GM12878 (cell line): ENCODE measurements at regions not wholly inside any gene's neighbourhood (a gene's known extent, or its start where the extent isn't known, plus 50 kb on each side); places are given as distances from the start of the nearest gene placed in this dataset.

Experiments
- BACH1 ChIP-seq: fragments of 450-650 bp; IDR thresholded peaks from 2 replicates; pipeline ENCODE4 v1.6.1; 2017; ENCODE audit warnings: mild to moderate bottlenecking, borderline replicate concordance
- CEBPB ChIP-seq, 2 experiments: fragments of 150-350 bp in 1 of 2; IDR thresholded peaks; 2 replicates each; pipeline ENCODE4 v1.6.1; 2012 to 2014; ENCODE audit warnings: low read depth in 2 of 2, low read length in 2 of 2, borderline replicate concordance in 1 of 2, inconsistent platforms in 1 of 2
- EGR1 ChIP-seq, 2 experiments: IDR thresholded peaks; 1 replicate in 1 of 2; 2 replicates in 1 of 2; pipeline ENCODE4 v1.6.1; 2011 to 2012; ENCODE audit warnings: low read depth in 2 of 2, low read length in 2 of 2, borderline replicate concordance in 1 of 2, mild to moderate bottlenecking in 1 of 2, moderate library complexity in 1 of 2
- JUNB ChIP-seq: IDR thresholded peaks from 2 replicates; pipeline ENCODE4 v1.6.1; 2016; ENCODE audit warnings: antibody characterized with exemption, mild to moderate bottlenecking
- POLR2A ChIP-seq: IDR thresholded peaks from 2 replicates; pipeline ENCODE4 v1.6.1; 2011; ENCODE audit warnings: low read depth, mild to moderate bottlenecking, low read length
- POLR2AphosphoS5 ChIP-seq: IDR thresholded peaks from 2 replicates; pipeline ENCODE4 v1.6.1; 2011; ENCODE audit warnings: mild to moderate bottlenecking, low read length, inconsistent platforms
- RBBP5 ChIP-seq: fragments of 200-600 bp; sonication (generic); conservative IDR thresholded peaks from 2 replicates; pipeline ENCODE4 v1.6.1; 2016
- SIN3A ChIP-seq: IDR thresholded peaks from 2 replicates; pipeline ENCODE4 v1.6.1; 2012; ENCODE audit warnings: low read depth, low read length, improper control_type of control experiment
- SRF ChIP-seq, 2 experiments: IDR thresholded peaks; 2 replicates each; pipeline ENCODE4 v1.6.1; 2011; ENCODE audit warnings: low read depth in 2 of 2, low read length in 2 of 2, mild to moderate bottlenecking in 1 of 2, moderate library complexity in 1 of 2
- ZNF24 ChIP-seq: fragments of 450-650 bp; IDR thresholded peaks from 2 replicates; pipeline ENCODE4 v1.6.1; 2017; ENCODE audit warnings: antibody characterized with exemption, mild to moderate bottlenecking
- TF ChIP-seq, protein P1 (sequence below), 3 experiments: IDR thresholded peaks in 2 of 3; conservative IDR thresholded peaks in 1 of 3; 2 replicates each; pipeline ENCODE4 v1.5.1; 2011; ENCODE audit warnings: low read depth in 3 of 3, low read length in 3 of 3, mild to moderate bottlenecking in 3 of 3, control low read depth in 2 of 3, moderate library complexity in 2 of 3, inconsistent platforms in 1 of 3, mixed read lengths in 1 of 3; ENCODE audit not compliant: control insufficient read depth in 2 of 3, insufficient read depth in 1 of 3; ENCODE audit errors: extremely low read depth in 1 of 3
- TF ChIP-seq, protein P2 (sequence below): IDR thresholded peaks from 2 replicates; pipeline ENCODE4 v1.6.1; 2012; ENCODE audit warnings: low read depth, low read length, improper control_type of control experiment
- TF ChIP-seq, protein P3 (sequence below): IDR thresholded peaks from 2 replicates; pipeline ENCODE4 v1.6.1; 2012; ENCODE audit warnings: mild to moderate bottlenecking, low read depth, low read length

DNA sequence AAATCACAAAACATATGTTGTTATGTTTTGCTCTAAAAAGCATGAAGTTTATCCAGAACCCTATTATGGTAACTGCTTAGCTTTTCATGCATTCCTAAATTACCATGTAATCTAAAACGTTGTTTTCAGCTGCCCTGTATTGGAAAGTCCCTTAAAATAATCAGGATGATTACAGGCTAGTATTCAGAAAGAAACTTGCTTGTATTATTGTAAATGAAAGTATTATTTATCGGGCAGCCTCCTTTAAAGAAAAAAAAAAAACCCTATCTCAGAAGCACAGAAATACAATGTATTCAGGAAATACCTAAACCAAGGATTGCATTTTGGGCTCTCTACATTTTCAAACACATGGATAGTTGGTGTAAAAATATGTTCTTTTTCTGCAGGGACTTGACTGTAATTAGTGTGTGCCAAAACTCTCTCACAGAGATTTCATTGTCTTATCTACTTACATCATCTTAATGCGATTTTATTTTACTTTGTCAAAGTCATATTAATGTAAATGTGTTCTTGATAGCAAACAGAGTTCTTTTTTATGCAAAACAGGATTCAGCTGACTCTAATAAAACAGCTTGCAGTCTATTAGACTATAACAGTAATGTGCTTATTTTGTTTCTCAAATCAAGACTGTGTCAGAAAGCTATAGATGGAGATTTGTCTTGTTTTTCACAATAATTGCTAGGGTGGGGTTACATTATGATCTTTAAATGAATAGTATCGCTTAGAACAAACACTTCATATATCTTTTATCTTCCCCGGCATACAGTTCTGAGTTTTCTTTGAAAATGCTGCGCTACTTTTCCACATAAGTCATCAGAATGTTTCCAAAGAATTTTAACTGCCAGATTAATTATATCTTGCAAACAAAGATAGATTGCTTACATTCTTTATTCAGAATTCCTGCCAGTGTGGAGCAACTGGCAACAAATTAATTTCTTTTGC, 65.3 kb upstream of the ARID5B start:
- TF ChIP-seq POLR2AphosphoS5 = no peak
- TF ChIP-seq, protein P1, sequence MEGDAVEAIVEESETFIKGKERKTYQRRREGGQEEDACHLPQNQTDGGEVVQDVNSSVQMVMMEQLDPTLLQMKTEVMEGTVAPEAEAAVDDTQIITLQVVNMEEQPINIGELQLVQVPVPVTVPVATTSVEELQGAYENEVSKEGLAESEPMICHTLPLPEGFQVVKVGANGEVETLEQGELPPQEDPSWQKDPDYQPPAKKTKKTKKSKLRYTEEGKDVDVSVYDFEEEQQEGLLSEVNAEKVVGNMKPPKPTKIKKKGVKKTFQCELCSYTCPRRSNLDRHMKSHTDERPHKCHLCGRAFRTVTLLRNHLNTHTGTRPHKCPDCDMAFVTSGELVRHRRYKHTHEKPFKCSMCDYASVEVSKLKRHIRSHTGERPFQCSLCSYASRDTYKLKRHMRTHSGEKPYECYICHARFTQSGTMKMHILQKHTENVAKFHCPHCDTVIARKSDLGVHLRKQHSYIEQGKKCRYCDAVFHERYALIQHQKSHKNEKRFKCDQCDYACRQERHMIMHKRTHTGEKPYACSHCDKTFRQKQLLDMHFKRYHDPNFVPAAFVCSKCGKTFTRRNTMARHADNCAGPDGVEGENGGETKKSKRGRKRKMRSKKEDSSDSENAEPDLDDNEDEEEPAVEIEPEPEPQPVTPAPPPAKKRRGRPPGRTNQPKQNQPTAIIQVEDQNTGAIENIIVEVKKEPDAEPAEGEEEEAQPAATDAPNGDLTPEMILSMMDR (IDR thresholded peaks at IDR 0.05 in 2 of 3, conservative IDR thresholded peaks at IDR 0.05 in 1 of 3; ENCODE audit: control insufficient read depth in 2 of 3, extremely low read depth in 1 of 3, insufficient read depth in 1 of 3, low read depth in 3 of 3, low read length in 3 of 3) = no peak
- TF ChIP-seq ZNF24 = no peak
- no peak for TF ChIP-seq POLR2A
- TF ChIP-seq EGR1 (IDR thresholded peaks at IDR 0.05; ENCODE audit: borderline replicate concordance in 1 of 2, low read depth in 2 of 2, low read length in 2 of 2) = no peak
- no peak for TF ChIP-seq JUNB
- TF ChIP-seq, protein P2, sequence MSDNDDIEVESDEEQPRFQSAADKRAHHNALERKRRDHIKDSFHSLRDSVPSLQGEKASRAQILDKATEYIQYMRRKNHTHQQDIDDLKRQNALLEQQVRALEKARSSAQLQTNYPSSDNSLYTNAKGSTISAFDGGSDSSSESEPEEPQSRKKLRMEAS = no peak
- no peak for TF ChIP-seq RBBP5
- no peak for TF ChIP-seq BACH1
- no peak for TF ChIP-seq SIN3A
- TF ChIP-seq, protein P3, sequence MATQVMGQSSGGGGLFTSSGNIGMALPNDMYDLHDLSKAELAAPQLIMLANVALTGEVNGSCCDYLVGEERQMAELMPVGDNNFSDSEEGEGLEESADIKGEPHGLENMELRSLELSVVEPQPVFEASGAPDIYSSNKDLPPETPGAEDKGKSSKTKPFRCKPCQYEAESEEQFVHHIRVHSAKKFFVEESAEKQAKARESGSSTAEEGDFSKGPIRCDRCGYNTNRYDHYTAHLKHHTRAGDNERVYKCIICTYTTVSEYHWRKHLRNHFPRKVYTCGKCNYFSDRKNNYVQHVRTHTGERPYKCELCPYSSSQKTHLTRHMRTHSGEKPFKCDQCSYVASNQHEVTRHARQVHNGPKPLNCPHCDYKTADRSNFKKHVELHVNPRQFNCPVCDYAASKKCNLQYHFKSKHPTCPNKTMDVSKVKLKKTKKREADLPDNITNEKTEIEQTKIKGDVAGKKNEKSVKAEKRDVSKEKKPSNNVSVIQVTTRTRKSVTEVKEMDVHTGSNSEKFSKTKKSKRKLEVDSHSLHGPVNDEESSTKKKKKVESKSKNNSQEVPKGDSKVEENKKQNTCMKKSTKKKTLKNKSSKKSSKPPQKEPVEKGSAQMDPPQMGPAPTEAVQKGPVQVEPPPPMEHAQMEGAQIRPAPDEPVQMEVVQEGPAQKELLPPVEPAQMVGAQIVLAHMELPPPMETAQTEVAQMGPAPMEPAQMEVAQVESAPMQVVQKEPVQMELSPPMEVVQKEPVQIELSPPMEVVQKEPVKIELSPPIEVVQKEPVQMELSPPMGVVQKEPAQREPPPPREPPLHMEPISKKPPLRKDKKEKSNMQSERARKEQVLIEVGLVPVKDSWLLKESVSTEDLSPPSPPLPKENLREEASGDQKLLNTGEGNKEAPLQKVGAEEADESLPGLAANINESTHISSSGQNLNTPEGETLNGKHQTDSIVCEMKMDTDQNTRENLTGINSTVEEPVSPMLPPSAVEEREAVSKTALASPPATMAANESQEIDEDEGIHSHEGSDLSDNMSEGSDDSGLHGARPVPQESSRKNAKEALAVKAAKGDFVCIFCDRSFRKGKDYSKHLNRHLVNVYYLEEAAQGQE = no peak
- TF ChIP-seq SRF (IDR thresholded peaks at IDR 0.05; ENCODE audit: low read depth in 2 of 2, low read length in 2 of 2) = no peak
- no peak for TF ChIP-seq CEBPB (IDR thresholded peaks at IDR 0.05; ENCODE audit: borderline replicate concordance in 1 of 2, low read depth in 2 of 2, low read length in 2 of 2)
